Esophagus muscularis mucosa (tissue), 4 donors: ENCODE measurements at regions not wholly inside any gene's neighbourhood (a gene's known extent, or its start where the extent isn't known, plus 50 kb on each side); places are given as distances from the start of the nearest gene placed in this dataset.

Experiments
- DNase-seq: peaks from one replicate; pipeline ENCODE4 v3.0.0-alpha.2; 2017; ENCODE audit errors: extremely low spot score
- H3K27ac ChIP-seq, 4 donors: fragments of 200-600 bp; sonication (generic); replicated peaks in 1 of 4; 1 replicate in 3 of 4; 2 replicates in 1 of 4; pipeline ENCODE4 v1.5.1; 2016 to 2019; ENCODE audit warnings: mild to moderate bottlenecking in 1 of 4
- H3K27me3 ChIP-seq, 4 donors: fragments of 200-600 bp; sonication (generic); one replicate each; pipeline versions ENCODE4 v1.5.1 to v1.6.0; 2016 to 2019
- H3K36me3 ChIP-seq, 4 donors: fragments of 200-600 bp; sonication (generic); one replicate each; pipeline ENCODE4 v1.5.1; 2016 to 2019
- H3K4me1 ChIP-seq, 4 donors: fragments of 200-600 bp; sonication (generic); one replicate each; pipeline ENCODE4 v1.5.1; 2016 to 2019
- H3K4me3 ChIP-seq, 4 donors: fragments of 200-600 bp; sonication (generic); 1 replicate in 2 of 4; 2 replicates in 2 of 4; pipeline ENCODE4 v1.5.1; 2016 to 2019; ENCODE audit warnings: mild to moderate bottlenecking in 4 of 4, moderate library complexity in 1 of 4
- H3K9me3 ChIP-seq, 4 donors: fragments of 200-600 bp; sonication (generic); 1 replicate in 3 of 4; 2 replicates in 1 of 4; pipeline ENCODE4 v1.5.1; 2016 to 2019
- EP300 ChIP-seq: sonication (generic); formaldehyde crosslinking; IDR thresholded peaks from one replicate; pipeline ENCODE4 v1.6.1; 2017; ENCODE audit warnings: antibody characterized with exemption
- POLR2A ChIP-seq: fragments of 450-650 bp; IDR thresholded peaks from one replicate; pipeline ENCODE4 v1.6.1; 2017; ENCODE audit warnings: antibody characterized with exemption, moderate library complexity, mild to moderate bottlenecking, low read depth
- POLR2AphosphoS5 ChIP-seq, 2 donors: sonication (generic); formaldehyde crosslinking; IDR thresholded peaks; one replicate each; pipeline ENCODE4 v1.6.1; 2017; ENCODE audit warnings: antibody characterized with exemption in 2 of 2
- WGBS: methylation state at CpG from one replicate; pipeline ENCODE4 v1.1.5; 2018; 5-methylcytosine and 5-hydroxymethylcytosine counted together
- intact Hi-C: fragments of 100-400 bp; cut with DNase I; formaldehyde crosslinking; loops from one replicate; pipeline ENCODE4 v1.15.1; 2023
- TF ChIP-seq, protein P1 (sequence below), 3 experiments: fragments of 200-600 bp in 2 of 3; fragments of 450-650 bp in 1 of 3; sonication (generic) in 2 of 3; IDR thresholded peaks; one replicate each; pipeline ENCODE4 v1.5.1; 2017 to 2019; ENCODE audit warnings: antibody characterized with exemption in 3 of 3, mild to moderate bottlenecking in 2 of 3, moderate library complexity in 1 of 3

DNA sequence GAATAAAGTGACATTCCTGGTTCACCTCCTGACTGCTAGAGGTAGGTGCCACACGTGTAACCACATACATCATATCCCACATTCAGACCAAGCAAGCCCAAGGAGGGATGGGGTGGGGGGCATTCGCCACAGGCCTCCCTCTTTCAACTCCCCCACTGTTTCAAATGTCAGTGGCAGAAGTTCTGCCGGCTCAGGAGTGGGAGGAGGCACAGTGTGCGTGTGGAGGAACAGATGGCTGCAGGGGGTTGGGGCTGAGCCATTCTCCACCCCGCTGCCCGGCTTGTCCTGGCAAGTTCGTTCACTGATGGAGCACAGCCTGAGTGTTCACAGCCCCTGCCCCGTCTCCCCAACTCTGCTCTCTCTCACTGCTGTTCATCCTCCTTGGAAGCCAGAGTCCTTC is 75.4 kb upstream of the TANC1 start:
- no peak for DNase-seq
- H3K9me3 ChIP-seq = no peaks in the 10 kb centered on the region
- 55% methylated on average over 8 of the region's 8 CpGs for WGBS
- no peak overlapping the region for H3K4me3 ChIP-seq
- intact Hi-C loops = no loop called here
- no peak for TF ChIP-seq POLR2A
- TF ChIP-seq, protein P1, sequence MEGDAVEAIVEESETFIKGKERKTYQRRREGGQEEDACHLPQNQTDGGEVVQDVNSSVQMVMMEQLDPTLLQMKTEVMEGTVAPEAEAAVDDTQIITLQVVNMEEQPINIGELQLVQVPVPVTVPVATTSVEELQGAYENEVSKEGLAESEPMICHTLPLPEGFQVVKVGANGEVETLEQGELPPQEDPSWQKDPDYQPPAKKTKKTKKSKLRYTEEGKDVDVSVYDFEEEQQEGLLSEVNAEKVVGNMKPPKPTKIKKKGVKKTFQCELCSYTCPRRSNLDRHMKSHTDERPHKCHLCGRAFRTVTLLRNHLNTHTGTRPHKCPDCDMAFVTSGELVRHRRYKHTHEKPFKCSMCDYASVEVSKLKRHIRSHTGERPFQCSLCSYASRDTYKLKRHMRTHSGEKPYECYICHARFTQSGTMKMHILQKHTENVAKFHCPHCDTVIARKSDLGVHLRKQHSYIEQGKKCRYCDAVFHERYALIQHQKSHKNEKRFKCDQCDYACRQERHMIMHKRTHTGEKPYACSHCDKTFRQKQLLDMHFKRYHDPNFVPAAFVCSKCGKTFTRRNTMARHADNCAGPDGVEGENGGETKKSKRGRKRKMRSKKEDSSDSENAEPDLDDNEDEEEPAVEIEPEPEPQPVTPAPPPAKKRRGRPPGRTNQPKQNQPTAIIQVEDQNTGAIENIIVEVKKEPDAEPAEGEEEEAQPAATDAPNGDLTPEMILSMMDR (IDR thresholded peaks at IDR 0.05) = no peak
- no peak for TF ChIP-seq EP300
- TF ChIP-seq POLR2AphosphoS5 (IDR thresholded peaks at IDR 0.05) = no peak
- no peaks in the 10 kb centered on the region for H3K27me3 ChIP-seq
- H3K4me1 ChIP-seq = no peaks in the 10 kb centered on the region
- no peak overlapping the region for H3K27ac ChIP-seq
- H3K36me3 ChIP-seq = no peaks in the 10 kb centered on the region

DNA sequence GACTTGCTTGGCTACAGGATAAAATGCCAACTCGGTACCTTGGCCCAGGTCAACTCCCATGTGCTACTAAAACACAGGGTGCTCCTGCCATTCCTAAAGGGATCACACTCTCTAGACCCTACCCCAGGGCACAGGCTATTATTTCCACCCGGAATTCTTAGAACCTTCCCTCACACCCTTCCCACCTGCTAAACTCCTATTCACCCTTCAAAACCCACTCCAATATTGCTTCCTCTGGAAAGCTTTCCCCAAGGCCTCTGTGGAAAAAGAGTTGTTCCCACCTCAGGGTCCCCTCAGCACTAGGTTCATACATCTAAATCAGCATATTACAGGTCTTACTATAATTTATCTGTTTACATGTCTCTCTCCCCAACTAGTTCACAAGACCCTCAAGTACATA is 75.0 kb upstream of the TANC1 start:
- intact Hi-C loops = no loop called here

DNA sequence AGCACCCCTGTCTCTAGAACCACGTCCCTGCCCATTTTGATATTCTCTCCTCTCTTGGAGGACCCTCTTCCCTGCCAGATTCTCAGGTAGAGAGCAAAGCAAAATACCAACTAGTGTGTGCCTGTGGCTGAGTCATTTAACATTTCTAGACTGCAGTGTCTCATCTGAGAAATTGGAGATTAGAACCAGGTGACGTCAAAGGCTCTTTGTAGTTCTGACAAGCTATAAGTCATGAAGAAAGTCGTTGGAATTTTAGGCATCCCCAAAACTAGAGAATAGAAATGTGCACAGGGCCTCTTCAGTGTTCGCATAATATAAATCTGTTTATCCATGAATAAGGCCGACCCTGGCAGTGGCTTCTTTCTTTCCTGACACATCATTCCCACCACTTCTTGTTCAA is 74.4 kb upstream of the TANC1 start:
- no peak for DNase-seq
- Histone ChIP-seq H3K27me3 (no peaks in the 10 kb centered on the region), H3K9me3 (no peaks in the 10 kb centered on the region), H3K4me3 (no peak overlapping the region), H3K36me3 (no peaks in the 10 kb centered on the region), H3K27ac (no peak overlapping the region), H3K4me1 (no peaks in the 10 kb centered on the region)
- intact Hi-C loops = no loop called here
- TF ChIP-seq EP300 (no peak), POLR2A (no peak), POLR2AphosphoS5 (IDR thresholded peaks at IDR 0.05) (no peak)
- TF ChIP-seq, protein P1 (IDR thresholded peaks at IDR 0.05) = no peak
- WGBS = 59% methylated on average over 5 of the region's 5 CpGs

More for the DNA sequence above, 75.0 kb upstream of the TANC1 start:
- no peaks in the 10 kb centered on the region for H3K4me1 ChIP-seq
- no peaks in the 10 kb centered on the region for H3K27me3 ChIP-seq
- WGBS = 92% methylated on average over 2 of the region's 2 CpGs
- no peaks in the 10 kb centered on the region for H3K36me3 ChIP-seq
- no peak for DNase-seq
- H3K27ac ChIP-seq = no peak overlapping the region
- TF ChIP-seq EP300 (no peak), POLR2A (no peak), POLR2AphosphoS5 (IDR thresholded peaks at IDR 0.05) (no peak)
- TF ChIP-seq, protein P1 (IDR thresholded peaks at IDR 0.05) = no peak
- H3K4me3 ChIP-seq = no peak overlapping the region
- H3K9me3 ChIP-seq = no peaks in the 10 kb centered on the region

DNA sequence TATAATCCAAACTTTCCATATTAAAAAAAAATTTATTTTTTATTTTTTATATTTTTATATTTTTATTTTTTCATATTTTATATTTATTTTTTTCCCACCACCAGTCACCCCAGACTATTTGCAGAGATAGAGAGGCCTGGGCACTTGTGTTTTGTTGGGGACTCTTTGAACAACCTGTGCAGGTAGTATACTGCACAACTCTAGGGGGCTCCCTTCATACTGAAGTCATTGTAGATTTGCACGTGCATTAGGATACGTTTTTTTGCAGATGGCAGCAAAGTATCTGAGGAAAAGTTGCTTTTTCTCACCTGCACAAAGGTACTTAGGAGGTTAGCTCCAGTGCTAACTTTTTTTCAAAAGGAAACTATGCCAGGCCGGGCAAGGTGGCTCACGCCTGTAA is 73.9 kb upstream of the TANC1 start:
- DNase-seq = no peak
- no peak overlapping the region for H3K4me3 ChIP-seq
- intact Hi-C loops = no loop called here
- H3K36me3 ChIP-seq = no peaks in the 10 kb centered on the region
- H3K9me3 ChIP-seq = no peaks in the 10 kb centered on the region
- H3K4me1 ChIP-seq = no peaks in the 10 kb centered on the region
- TF ChIP-seq POLR2A (no peak), POLR2AphosphoS5 (IDR thresholded peaks at IDR 0.05) (no peak), EP300 (no peak)
- TF ChIP-seq, protein P1 (IDR thresholded peaks at IDR 0.05) = no peak
- H3K27ac ChIP-seq = no peak overlapping the region
- 90% methylated on average over 4 of the region's 4 CpGs for WGBS
- no peaks in the 10 kb centered on the region for H3K27me3 ChIP-seq

- no peaks in the 10 kb centered on the region for H3K27me3 ChIP-seq
- H3K36me3 ChIP-seq = no peaks in the 10 kb centered on the region
- no peaks in the 10 kb centered on the region for H3K9me3 ChIP-seq
- H3K4me1 ChIP-seq = peaks cover 0 to 15% (median 13%) of the 10 kb centered on the region in 4 donors
- DNase-seq = no peak
- no peak overlapping the region for H3K4me3 ChIP-seq
- WGBS = 83% methylated on average over 8 of the region's 8 CpGs
- no peak for TF ChIP-seq EP300
- no peak for TF ChIP-seq POLR2A
- TF ChIP-seq, protein P1 (IDR thresholded peaks at IDR 0.05) = no peak
- no peak for TF ChIP-seq POLR2AphosphoS5 (IDR thresholded peaks at IDR 0.05)
- intact Hi-C loops = loop anchor here (2.0 to 10.0 kb wide), 2 partner anchors 134 to 218 kb away; no protein-coding TSS in a partner anchor
- H3K27ac ChIP-seq = no peak overlapping the region
Observed at GRCh38 chr2:158900345-158900744, 68.1 kb upstream of the TANC1 start.
